Caki2 (cell line): ENCODE measurements at regions not wholly inside any gene's neighbourhood (a gene's known extent, or its start where the extent isn't known, plus 50 kb on each side); places are given as distances from the start of the nearest gene placed in this dataset.
"Not testable (repeated sequence)": the region's sequence is repeated elsewhere in the genome, so short reads cannot be mapped to it uniquely, and the experiment has no call there.

Experiments
- DNase-seq: peaks from one replicate; pipeline ENCODE4 v3.0.0-alpha.2; 2015; ENCODE audit warnings: low read depth
- in situ Hi-C: cut with HindIII; loops from 2 replicates; pipeline ENCODE4 v1.10.0; 2016; ENCODE audit warnings: low sequenced_read_pairs, low pct_unique_long_range_greater_than_20kb, mixed read lengths

DNA sequence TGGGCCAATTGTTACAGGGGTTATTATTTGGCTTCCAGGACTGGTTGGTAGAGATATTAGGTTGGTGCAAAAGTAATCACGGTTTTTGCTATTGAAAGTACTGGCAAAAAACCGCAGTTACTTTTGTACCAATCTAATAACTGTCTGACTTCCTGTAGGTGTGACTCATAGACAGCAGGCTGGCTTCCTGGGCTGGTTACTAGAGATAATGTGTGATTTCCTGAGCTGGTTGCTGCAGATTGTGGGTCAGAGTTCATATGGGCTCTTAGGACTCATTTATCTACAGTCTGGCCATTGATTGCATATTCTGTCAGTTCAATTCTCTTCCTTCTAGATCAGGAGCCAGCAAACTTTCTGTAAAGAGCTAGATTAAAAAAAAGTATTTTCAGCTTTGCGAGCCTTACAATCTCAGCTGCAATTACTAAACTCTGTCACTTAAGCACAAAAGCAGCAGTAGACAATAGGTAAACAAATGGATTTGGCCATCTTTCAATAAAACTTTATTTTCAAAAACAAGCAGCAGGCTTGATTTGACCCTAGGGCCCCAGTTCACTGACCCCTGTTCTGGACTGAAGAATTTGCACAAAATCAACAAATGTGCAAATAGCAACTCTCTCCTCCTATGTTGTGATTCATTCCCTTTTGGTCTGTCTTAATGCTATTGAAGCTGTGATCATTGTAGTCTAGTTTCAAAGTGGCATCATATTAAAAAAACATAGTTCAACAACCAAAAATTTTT lies 50.8 kb upstream of the BOD1L1 start:
- in situ Hi-C loops: no loop called here
- no peak for DNase-seq

DNA sequence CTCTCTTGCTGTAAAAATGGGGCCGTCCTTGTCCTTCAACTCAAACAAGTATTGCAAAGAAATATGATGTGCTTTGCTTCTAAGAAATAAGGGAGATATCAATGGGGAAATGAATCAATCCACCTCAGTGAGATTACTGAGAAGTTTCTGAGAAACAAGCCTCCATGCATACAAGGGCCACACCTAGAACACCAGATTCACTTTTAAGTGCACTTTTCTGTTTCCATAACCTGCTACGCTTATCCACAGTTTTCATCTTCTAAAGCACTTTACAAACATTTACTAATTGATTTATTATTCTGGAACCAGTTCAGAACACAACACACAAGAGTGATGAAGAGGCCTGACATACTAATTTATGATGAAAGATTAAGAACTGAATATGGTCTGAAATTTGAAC lies 54.0 kb upstream of the BOD1L1 start:
- no peak for DNase-seq
- in situ Hi-C loops: no loop called here

DNA sequence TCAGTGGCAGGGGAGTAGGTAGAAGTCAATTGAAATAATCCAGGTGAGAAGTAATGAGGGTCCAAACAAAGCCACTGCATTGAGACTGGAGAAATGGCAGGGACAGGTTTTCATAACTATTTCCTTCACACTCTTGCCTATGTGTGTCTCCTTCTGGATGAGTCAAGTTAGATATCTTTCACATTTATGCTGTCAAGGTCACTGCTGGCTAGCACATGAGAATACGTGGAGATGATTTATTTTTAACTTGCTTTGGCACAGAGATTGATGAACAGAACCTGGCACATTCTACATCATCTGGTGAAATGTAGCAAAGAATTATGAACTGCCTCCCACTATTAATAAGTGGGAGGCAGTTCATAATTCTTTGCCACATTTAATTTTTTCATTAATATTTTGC lies 66.7 kb upstream of the BOD1L1 start:
- DNase-seq: no peak
- in situ Hi-C loops: no loop called here

DNA sequence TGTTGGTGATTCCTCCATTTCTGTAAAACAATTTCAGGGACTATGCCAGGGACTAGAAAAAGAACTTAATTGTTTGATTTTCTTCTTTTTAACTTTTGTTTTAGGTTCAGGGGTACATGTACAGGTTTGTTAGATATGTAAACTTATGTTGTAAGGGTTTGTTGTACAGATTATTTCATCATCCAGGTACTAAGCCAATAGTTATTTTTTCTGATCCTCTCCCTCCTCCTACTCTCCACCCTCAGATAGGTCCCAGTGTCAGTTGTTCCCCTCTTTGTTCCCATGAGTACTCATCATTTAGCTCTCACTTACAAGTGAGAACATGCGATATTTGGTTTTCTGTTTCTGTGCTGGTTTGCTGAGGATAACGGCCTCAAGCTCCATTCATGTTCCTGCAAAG lies 70.8 kb upstream of the BOD1L1 start:
- no peak for DNase-seq
- in situ Hi-C loops: no loop called here

DNA sequence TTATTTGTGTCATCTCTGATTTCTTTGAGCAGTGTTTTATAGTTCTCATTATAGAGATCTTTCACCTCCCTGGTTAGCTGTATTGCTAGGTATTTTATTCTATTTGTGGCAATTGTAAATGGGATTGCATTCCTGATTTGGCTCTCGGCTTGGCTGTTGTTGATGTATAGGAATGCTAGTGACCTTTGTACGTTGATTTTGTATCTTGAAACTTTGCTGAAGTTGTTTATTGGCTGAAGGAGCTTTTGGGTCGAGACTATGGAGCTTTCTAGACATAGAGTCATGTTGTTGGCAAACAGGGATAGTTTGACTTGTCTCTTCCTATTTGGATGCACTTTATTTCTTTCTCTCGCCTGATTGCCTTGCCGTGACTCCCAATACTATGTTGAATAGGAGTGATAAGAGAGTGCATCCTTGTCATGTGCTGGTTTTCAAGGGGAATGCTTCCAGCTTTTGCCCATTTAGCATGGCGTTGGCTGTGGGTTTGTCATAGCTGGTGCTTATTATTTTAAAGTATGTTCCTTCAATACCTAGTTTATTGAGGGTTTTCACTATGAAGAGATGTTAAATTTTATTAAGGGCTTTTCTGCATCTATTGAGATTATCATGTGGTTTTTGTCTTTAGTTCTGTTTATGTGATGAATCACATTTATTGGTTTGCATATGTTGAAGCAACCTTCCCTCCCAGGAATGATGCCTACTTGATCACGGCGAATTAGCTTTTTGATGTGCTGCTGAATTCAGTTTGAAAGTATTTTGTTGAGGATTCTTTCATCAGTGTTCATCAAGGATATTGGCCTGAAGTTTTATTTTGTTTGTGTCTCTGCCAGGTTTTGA lies 72.7 kb upstream of the BOD1L1 start:
- in situ Hi-C loops: no loop called here
- peak; percentile 71 for DNase-seq

DNA sequence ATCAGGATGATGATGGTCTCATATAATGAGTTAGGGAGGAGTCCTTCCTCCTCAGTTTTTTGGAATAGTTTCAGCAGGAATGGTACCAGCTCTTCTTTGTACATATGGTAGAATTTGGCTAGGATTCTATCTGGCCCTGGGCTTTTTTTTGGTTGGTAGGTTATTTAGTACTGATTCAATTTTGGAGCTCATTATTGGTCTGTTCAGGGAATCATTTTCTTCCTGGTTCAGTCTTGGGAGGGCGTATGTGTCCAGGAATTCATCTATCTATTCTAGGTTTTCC lies 73.3 kb upstream of the BOD1L1 start:
- DNase-seq, in situ Hi-C loops: not testable (repeated sequence)

DNA sequence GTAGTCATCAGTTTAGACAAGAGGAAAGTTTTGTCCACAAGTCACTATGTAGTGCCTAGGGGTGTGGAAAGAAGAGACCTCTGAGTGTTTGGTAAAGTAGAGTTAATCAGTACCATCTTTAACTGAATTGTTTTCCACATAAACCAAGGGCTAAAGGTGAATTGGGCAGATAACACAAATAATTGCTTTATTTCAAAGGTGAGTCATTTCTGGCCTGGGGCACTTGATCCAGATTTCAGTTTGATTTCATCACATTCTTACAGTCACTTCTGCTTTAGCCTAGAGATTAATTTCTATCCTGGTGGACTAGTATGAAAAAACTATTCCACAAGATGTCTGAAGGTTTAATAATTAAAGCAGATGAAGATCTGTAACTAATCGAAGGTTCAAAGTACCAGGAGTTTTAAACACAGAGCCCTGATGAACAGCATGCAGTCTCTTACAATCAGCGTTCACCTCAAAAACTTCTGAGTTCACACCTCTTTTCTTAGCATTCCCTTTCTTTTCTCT lies 74.5 kb upstream of the BOD1L1 start:
- peak; percentile 93 for DNase-seq
- in situ Hi-C loops: no loop called here

DNA sequence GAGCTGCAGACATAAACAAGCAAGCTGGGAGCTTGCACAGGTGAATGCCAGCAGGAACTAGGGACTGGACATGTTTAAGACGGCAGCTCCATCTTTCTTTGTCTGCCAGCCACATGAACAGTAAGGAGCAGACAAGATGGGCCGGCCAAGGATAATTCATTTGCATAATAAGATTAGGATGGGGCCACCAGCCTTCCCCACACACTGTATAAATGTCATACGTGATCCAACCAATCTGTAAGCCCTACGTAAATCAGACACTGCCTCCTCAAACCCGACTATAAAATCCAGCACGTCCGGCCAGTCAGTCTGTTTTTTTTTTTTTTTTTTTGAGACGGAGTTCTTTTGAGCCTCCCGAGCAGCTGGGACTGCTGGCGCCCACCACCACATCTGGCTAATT lies 75.6 kb upstream of the BOD1L1 start:
- DNase-seq: no peak
- in situ Hi-C loops: no loop called here

DNA sequence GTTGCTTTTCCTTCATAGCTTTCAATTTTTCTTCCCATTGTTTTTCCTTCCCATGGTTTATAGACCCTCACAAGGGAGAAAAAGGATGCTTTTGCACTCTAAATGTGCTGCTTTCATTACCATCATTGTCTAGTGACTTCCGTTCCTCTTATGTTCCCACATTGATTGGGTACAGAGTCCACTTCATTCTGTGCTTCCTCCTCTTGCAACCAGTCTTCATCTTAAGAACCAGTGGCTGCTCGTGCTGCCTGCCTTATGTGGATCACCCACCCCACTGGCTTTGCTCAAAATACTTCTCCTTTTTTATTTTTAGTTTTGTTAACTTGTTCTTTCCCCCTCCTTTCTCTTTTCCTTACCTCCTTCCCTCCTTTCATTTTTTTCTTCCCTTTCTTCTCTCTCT lies 76.5 kb upstream of the BOD1L1 start:
- DNase-seq: no peak
- in situ Hi-C loops: no loop called here

DNA sequence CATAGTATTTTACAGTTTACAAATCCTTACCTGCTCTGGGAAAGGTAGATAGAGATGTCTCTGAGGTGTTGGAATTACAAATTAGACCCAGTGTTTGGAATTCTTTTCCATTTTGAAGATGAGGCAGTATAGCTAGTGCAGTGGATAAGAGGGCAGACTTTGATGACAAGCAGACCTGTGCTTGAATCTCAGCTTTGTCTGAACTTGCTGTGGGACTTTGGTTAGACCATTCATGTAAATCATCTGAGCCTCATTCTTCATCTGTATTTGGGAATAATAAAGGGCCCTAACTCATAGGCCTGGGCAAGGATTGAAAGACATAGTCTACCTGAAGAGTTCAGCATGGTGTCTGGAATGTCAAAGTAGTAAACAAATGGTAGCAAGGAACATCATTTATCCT lies 77.2 kb upstream of the BOD1L1 start:
- in situ Hi-C loops: no loop called here
- no peak for DNase-seq

DNA sequence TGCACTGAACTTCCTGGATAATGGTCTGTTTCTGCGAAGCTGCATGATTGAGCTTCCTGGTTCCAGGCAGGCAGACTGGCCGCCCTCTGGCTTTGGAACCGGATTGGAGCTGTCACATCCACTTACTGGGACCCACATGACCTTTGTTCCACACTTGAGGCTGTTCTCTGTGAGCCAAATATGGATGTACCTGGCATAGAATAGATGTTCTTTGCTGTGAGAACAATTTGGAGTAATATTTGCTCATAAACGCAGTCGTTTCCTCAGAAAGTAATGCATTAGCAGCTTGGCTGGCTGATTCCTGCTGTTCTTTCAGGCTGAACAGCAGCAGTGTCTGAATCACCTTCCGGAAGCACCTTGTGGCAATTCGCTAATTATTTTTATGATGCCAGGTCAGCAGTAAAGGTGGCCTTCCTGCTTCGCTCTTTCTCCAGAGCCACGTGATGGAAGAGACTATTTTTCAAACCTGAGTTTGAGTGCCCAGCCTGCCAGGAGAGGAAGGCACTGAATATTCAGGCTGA lies 78.1 kb upstream of the BOD1L1 start:
- in situ Hi-C loops: no loop called here
- peak; percentile 95 for DNase-seq

DNA sequence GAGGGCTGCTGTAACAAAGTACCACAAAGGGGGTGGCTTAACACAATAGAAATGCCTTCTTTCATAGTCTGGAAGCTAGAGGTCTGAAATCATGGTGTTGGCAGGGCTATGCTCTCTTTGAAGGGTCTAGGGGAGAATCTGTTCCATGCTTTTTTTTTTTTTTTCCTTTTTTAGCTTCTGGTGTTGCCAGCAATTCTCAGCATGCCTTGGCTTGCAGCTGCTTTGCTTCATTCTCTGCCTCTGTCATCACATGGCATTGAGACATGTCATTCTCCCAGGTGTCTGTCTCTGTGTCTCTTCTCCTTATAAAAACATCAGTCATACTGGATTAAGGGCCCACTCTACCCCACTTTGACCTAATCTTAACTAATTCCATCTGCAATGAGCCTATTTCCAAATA lies 78.6 kb upstream of the BOD1L1 start:
- in situ Hi-C loops: no loop called here
- DNase-seq: no peak

DNA sequence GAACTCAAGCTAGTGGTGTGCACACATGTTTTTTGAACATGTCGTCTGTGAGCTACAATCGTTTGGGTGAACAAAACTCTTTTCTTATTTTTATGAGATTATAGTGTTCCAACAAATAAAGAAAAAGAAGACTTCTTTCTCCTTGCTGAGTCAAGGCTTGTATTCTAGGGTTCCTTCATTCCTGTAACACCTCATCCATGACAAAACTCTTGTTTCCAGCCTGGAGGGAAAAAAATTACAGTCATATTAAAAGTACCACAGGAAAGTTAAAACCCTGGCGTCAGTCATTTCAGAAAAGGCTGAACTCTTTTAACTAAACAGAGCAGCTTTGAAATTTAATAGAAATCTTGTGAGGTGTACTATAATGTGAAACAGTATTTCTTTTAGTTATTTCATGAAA lies 79.2 kb upstream of the BOD1L1 start:
- peak; percentile 53 for DNase-seq
- in situ Hi-C loops: no loop called here

DNA sequence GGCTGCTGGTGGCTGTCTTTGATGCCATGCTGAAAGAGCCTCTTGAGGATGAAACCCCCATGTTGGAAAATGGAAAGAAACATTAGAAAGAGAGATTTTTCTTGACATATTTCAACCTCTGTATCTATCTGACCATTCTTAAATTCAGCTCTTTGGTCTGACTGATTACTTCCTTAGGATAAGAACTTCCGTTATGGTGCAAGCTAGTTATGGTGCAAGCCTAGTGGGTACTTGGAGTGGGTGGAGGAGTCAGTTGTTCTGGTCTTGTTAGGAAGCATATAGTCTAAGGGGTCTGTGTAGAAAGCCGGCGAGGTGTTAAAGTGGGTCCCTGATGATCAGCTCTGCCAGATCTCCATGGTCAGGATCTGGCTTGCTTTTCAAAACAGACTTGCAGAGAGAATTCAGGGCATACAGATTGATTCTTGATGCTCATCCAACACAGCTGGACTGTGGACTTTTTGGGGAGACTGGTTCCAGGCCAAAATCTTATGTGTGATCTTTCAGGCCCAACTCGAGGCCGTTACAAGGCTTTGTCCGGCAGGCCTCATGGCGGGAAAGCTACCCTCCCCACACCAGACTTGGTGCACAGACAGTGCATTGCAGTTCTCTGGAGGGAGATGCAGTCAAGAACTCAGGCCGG lies 82.8 kb upstream of the BOD1L1 start:
- DNase-seq: no peak
- in situ Hi-C loops: no loop called here

DNA sequence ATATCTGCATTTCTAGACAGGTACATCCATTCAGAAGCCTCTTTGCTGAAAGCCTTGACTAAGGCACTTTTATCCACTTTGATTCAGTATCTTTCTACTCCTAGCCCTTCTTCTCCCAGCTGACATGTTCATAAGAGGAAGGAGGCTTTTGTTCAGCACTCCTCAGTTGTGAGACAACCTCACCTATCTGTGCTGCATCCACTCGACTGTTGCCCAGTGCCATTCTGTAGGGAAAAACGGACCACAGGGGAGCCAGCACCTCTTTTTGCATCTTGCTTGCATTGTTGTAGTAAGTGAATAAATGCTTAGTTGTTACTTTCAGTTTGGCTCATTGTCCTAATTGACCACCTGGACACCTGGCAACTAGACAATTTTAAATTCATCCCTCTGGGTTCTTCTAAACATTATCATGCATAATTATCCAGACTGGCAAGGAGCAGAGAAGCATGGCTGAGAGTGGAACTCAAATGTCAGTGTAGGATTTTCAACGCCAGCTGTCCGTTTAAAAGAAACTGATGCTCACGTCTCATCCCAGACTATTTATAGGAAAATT lies 83.8 kb upstream of the BOD1L1 start:
- in situ Hi-C loops: no loop called here
- DNase-seq: no peak

DNA sequence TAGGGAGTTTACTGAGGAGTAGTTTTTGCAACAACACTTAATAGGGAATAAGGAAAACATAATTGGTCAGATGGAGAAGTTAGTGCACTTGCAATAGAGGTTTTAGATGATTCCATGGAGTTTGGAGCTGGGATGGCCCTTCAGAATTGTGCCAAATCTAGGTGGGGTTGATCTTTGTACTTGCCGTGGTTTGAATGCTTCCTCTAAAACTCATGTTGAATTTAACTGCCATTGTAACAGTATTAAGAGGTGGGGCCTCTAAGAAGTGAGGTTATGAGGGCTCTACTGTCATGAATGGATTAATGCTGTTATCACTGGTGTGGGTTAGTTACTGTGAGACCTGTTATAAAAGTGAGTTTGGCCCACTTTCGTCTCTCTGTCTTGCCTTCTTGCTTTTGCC lies 94.4 kb upstream of the BOD1L1 start:
- no peak for DNase-seq
- in situ Hi-C loops: no loop called here

DNA sequence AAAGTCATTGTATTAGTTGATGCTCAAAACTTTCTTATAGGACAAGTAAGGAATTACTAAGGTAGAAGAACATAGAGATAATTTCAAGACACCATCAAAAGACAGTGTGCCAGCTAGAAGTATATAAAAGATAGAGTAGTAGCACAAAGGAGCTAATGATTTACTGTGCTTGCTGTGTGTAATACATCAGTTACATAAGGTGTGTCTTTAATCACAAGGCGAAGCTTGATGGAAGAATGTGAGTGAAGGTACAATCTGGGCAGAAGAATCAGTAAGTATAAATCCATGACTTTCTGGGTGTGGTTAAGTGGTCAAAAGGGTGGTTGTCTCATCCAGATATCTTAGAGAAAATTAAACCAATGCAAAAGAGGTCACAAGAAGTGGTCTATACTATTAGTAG lies 95.1 kb upstream of the BOD1L1 start:
- in situ Hi-C loops: no loop called here

DNA sequence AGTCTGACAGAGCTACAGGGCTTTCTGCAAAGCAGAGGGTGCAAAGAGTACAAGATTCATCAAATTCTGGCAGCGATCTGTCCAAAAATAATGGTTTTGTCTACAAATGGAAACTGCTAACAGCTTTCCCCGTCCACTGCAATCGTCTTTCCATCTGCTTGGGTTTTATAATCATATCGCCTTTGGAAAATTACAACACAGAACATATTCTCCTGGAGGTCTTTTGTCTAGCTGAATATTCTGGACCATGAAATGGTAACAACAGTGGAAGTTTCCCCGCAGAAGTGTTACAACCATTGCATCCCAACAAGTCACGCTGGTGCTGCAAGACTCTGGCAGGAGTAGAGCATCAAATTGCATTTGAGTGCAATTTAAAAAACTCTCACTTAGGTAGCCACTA lies 101.2 kb upstream of the BOD1L1 start:
- no peak for DNase-seq
- in situ Hi-C loops: no loop called here

More for the DNA sequence above, 95.1 kb upstream of the BOD1L1 start:
- DNase-seq: no peak

DNA sequence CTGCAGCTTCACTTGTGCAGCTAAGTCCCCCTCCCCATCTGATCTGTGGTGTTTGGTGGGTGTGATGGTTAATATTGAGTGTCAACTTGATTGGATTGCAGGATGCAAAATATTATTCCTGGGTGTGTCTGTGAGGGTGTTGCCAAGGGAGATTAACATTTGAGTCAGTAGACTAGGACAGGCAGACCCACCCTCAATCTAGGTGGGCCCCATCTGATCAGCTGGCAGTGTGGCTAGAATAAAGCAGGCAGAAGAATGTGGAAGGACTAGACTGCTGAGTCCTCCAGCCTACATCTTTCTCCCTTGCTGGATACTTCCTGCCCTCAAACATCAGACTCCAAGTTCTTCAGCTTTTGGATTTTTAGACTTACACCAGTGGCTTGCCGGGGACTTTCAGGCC lies 103.5 kb upstream of the BOD1L1 start:
- no peak for DNase-seq
- in situ Hi-C loops: no loop called here
